Omental fat pad (tissue), 3 donors: ENCODE measurements at regions not wholly inside any gene's neighbourhood (a gene's known extent, or its start where the extent isn't known, plus 50 kb on each side); places are given as distances from the start of the nearest gene placed in this dataset.

Experiments
- ATAC-seq: fragments of 150-250 bp; one replicate; pipeline ENCODE4 v1.9.1; 2016; ENCODE audit warnings: mild to moderate bottlenecking, moderate library complexity; ENCODE audit not compliant: low FRiP score
- DNase-seq: peaks from one replicate; pipeline ENCODE4 v3.0.0-alpha.2; 2019; ENCODE audit warnings: low spot score
- CTCF ChIP-seq, 3 donors: fragments of 450-650 bp; IDR thresholded peaks; one replicate each; pipeline ENCODE4 v1.5.1; 2016 to 2017; ENCODE audit warnings: antibody characterized with exemption in 3 of 3, mild to moderate bottlenecking in 3 of 3, moderate library complexity in 2 of 3

DNA sequence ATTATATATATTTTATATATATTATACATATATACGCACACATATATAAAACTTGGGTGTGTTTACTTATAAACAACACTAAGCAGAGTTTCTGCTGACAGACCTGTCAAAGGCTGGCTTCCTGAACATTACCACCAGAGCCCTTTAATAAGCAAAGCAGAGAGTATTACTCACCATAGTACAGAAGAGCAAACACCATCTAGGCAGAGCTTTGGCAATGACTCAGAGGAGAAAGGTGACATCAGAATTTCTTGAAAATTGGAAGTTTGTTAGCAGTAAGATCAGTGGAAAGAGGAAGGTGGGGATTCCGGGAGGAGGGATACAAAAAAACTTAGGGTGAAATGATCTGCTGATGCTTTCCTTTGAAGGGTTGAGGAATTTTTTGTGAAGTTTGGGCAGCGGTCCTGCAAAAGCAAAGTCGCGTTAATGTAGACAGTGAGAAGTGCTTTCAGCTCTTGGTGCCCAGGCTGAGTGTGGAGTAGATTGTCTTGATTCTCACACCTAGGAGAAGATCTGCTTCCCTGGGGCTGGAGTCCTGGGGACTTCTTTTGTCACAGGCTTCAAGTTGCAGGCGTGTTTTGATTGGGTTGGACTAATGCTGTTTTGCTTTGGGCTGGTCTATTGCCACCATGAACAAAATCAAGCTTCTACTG, 109.6 kb upstream of the BACH2 start:
- TF ChIP-seq CTCF (IDR thresholded peaks at IDR 0.05): no peak
- DNase-seq (no peak), ATAC-seq (no peak)

DNA sequence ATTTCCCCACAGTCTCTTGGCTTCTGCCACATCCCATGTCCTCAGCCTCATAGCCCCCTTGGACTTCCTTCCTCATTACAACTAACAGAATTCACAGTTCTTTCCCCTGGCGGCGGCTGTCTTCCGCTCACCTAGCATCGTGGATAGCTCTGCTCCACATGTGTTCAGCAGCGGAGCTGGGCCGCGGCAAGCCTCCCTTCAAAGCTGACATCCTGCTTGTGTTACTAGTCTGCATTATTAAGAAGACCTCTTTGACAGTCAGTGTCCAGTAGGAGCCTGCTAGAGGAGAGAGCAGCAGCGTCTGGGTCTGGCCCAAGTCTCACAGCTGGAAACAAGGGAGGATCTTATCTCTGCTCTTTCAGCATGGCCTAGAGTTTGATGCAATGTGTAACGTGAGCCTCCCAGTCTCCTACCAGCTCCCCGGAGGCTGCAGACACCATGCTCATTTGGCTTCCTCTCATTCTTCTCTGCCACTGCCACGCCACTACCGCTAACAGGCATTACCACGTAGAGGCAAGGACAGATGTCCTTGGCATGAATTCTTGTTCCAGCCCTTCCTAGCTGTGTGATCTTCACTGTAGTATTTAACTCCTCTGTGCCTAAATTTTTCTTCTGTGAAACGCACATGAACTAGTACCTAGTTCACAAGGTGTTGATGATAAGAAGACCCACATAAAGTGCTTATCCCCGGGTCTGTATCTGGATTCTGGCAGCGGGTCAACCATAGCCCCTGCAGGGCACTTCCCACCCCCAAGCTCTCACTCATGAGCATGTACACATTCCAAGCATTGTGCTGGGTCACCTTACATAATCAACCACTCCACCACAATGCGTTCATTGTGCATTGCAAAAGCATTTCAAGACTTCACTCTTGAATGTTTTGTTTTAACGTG, 107.1 kb upstream of the BACH2 start:
- ATAC-seq: peak; percentile 78
- no peak for DNase-seq

GRCh38 chr6:90402831-90403192, 106.2 kb upstream of the BACH2 start:
- DNase-seq (no peak), ATAC-seq (no peak)
- TF ChIP-seq CTCF (IDR thresholded peaks at IDR 0.05): no peak

More for the DNA sequence above, 107.1 kb upstream of the BACH2 start:
- TF ChIP-seq CTCF (IDR thresholded peaks at IDR 0.05): no peak

DNA sequence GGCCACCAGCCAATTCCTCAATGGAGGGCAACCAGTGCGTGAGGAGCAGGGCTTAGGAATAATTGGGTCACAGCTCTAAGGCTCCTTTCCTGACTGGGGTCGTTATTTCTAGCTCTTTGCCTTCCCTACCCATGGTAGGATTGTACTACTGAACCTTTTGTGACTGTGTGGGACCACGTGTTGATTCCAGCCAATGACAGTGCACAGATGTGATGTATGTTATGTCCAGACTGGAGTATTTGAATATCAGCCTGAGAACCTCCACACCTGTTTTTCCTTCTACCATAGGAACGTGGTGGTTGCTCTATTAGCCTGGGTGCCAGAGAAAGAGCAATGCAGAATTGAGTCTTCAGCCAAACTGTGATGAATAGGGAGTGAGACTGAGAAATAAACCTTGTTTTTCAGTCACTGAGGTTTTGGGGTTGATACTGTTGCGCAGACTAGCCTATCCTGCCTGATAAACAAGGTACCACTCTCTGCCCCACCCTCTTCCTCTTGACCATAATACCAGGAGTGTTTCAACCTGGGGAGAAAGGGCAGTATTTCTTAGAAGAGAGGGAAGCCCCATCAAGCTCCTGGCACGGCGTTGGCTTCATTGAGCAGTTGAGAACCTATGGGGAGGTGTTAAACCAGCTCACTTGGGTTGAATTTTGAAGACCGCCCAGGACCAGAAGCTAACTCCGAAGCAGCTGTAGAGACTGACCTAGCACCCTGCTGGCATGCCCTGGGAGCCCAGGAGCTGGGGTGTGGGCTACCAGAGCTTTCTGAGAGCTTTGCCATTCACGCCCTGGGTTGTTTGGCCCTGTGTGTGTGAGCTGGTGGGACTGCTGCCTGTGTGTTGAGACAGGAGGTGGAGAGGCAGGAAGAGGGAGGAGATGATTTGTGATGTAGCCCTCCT, 105.5 kb upstream of the BACH2 start:
- ATAC-seq (no peak), DNase-seq (no peak)
- no peak for TF ChIP-seq CTCF (IDR thresholded peaks at IDR 0.05)

GRCh38 chr6:90399970-90400369, 103.3 kb upstream of the BACH2 start:
- ATAC-seq (no peak), DNase-seq (no peak)
- no peak for TF ChIP-seq CTCF (IDR thresholded peaks at IDR 0.05)

- ATAC-seq: peak; percentile 54
- no peak for DNase-seq
- TF ChIP-seq CTCF (IDR thresholded peaks at IDR 0.05): no peak
These were observed 101.5 kb upstream of the BACH2 start for GRCh38 chr6:90397929-90398674.
